Kidney epithelial cell (primary cell): ENCODE measurements at regions not wholly inside any gene's neighbourhood (a gene's known extent, or its start where the extent isn't known, plus 50 kb on each side); places are given as distances from the start of the nearest gene placed in this dataset.

ENCODE experiments used
- DNase-seq: peaks from one replicate; pipeline ENCODE4 v3.0.0-alpha.2; 2010; ENCODE audit warnings: low read depth
- H3K27me3 ChIP-seq: 2 replicates; pipeline ENCODE4 v1.6.0; 2011; ENCODE audit warnings: low read length; ENCODE audit not compliant: control insufficient read depth, insufficient read depth
- H3K36me3 ChIP-seq: 2 replicates; pipeline ENCODE4 v1.5.1; 2011; ENCODE audit warnings: low read length; ENCODE audit not compliant: control insufficient read depth, insufficient read depth
- H3K4me3 ChIP-seq: 2 replicates; pipeline ENCODE4 v1.5.1; 2011; ENCODE audit warnings: low read depth, mild to moderate bottlenecking, control low read depth, low read length
- TF ChIP-seq, protein P1 (sequence below): IDR thresholded peaks from 2 replicates; pipeline ENCODE4 v1.5.1; 2011; ENCODE audit warnings: mild to moderate bottlenecking, moderate library complexity, low read length, control low read depth, inconsistent platforms; ENCODE audit not compliant: insufficient read depth, poor library complexity, severe bottlenecking

DNA sequence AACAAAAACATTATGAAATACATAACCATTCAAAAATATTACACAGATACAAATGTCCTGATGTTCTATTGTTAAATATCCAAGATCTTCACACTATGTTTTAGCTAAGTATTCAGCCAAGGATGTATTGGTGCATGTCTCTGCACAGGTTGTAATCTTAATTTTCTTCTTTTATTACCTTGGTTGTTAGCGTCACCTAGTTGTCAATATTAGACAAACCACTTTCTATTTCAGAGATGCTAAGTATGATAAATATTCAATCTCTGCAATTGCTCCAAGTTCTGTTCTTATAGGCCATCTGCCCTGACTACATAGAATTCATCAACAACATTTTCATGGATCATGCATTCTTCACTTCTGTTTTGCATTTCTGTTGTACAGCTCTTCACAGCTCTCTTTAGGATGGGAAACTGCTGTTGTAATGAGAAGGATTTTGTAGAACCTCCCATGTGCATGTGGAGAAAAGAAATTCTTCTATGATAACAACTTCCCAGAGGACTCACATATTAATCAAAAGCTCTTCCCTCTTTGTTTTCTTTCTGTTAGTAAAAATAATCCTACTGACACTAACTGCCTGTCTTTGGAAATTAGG is 380.1 kb downstream of the NUF2 start:
- no peaks in the 10 kb centered on the region for H3K36me3 ChIP-seq
- no peaks in the 10 kb centered on the region for H3K27me3 ChIP-seq
- no peak for DNase-seq
- H3K4me3 ChIP-seq: no peak overlapping the region
- TF ChIP-seq, protein P1, sequence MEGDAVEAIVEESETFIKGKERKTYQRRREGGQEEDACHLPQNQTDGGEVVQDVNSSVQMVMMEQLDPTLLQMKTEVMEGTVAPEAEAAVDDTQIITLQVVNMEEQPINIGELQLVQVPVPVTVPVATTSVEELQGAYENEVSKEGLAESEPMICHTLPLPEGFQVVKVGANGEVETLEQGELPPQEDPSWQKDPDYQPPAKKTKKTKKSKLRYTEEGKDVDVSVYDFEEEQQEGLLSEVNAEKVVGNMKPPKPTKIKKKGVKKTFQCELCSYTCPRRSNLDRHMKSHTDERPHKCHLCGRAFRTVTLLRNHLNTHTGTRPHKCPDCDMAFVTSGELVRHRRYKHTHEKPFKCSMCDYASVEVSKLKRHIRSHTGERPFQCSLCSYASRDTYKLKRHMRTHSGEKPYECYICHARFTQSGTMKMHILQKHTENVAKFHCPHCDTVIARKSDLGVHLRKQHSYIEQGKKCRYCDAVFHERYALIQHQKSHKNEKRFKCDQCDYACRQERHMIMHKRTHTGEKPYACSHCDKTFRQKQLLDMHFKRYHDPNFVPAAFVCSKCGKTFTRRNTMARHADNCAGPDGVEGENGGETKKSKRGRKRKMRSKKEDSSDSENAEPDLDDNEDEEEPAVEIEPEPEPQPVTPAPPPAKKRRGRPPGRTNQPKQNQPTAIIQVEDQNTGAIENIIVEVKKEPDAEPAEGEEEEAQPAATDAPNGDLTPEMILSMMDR: no peak

DNA sequence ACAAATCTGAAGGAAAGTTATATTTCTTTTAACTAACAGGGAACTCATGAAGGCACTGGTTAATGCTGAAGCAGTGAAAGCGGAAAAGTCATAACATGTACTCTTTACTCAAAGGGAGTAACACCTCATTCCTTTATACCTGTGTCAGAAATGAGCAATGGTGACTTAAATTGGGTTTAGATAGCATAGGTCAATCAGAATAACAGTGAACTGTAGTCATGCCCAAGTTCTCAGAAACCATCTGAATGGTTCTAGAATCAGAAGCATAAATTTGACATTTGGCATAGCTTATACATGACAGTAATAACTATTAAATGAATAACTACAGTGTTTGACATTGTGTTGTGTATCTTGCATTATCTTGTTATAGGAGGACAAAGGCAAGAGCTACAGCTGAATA is 382.0 kb downstream of the NUF2 start:
- Histone ChIP-seq H3K27me3 (no peaks in the 10 kb centered on the region), H3K36me3 (no peaks in the 10 kb centered on the region), H3K4me3 (no peak overlapping the region)
- DNase-seq: no peak
- TF ChIP-seq, protein P1: no peak

DNA sequence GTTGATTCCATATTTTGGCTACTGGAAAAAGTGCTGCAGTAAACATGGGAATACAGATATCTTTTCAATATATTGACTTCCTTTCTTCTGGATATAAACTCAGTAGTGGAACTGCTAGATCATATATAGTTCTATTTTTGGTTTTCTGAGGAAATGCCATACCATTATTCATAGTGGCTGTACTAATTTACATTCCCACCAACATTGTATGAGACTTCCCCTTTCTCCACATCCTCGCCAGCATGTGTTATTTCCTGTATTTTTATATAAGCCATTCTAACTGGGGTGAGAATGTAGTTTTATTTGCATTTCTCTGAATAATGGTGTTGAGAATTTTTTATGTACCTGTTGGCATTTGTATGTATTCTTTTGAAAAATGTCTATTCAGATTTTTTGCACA is 385.2 kb downstream of the NUF2 start:
- no peaks in the 10 kb centered on the region for H3K36me3 ChIP-seq
- TF ChIP-seq, protein P1: no peak
- no peak for DNase-seq
- H3K4me3 ChIP-seq: no peak overlapping the region
- no peaks in the 10 kb centered on the region for H3K27me3 ChIP-seq

DNA sequence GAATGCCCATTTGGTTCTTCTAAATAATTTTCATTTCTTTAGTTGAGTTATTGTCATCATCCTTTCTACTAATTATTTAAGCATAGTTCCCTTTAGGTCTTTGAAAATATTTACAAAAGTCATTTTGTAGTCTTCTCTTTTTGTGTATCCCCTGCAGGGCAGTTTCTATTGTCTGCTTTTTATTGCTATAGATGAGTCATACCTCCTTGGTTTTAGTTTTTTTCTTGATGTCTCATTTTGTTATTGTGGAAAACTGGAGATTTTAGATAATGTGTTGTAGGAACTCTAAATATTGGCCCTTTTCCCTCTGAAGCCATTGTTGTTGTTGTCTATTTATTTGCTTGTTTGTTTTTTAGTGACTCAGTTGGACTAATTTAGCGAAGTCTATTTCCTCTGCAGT is 387.9 kb downstream of the NUF2 start:
- DNase-seq: no peak
- TF ChIP-seq, protein P1: no peak
- no peaks in the 10 kb centered on the region for H3K27me3 ChIP-seq
- H3K4me3 ChIP-seq: no peak overlapping the region
- no peaks in the 10 kb centered on the region for H3K36me3 ChIP-seq

DNA sequence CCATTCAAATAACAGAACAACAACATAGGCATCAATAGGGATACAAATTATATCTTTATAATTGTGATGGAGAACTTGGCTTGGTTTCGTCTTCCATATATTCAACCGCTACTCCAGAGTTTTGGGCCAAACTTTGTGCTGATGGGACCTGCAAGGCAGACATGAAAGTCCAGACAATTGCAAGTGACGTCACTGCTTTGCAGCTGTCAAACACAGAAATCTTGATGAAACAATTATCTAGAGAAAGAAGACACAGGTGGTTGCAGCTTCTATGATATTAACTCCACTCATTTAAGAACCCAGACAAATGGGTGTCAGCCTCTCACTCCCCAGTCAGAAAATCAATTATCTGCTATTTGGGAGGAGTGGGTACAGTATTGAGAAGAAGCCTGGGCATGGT is 390.6 kb downstream of the NUF2 start:
- no peaks in the 10 kb centered on the region for H3K36me3 ChIP-seq
- no peaks in the 10 kb centered on the region for H3K27me3 ChIP-seq
- H3K4me3 ChIP-seq: no peak overlapping the region
- DNase-seq: no peak
- TF ChIP-seq, protein P1: no peak

DNA sequence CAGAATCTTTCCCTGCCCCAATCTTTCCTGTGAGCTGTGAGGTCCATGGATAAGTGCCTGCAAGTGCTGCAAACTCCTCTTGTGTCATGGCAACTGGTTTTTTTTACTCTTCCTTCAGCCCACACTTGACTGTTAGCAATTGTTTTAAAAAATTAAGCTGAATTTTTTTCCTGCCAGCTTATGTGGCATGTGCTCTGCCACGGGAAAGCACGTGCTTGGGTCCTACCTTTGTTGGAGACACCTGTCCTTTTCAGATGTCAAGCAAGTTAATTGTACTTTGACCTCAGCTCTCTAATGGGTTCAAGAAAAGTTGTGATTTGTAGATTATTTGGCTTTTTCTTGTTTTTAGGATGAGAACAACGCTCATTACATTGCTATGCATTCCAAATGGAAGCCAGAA is 398.5 kb downstream of the NUF2 start:
- Histone ChIP-seq H3K4me3 (no peak overlapping the region), H3K36me3 (no peaks in the 10 kb centered on the region), H3K27me3 (no peaks in the 10 kb centered on the region)
- DNase-seq: no peak
- TF ChIP-seq, protein P1: no peak
